Hepatocyte (in vitro differentiated cells): ENCODE measurements at regions not wholly inside any gene's neighbourhood (a gene's known extent, or its start where the extent isn't known, plus 50 kb on each side); places are given as distances from the start of the nearest gene placed in this dataset.

ENCODE experiments used
- CTCF ChIP-seq: fragments of 200-600 bp; sonication (generic); IDR thresholded peaks from 2 replicates; pipeline ENCODE4 v1.5.1; 2016; ENCODE audit warnings: antibody characterized with exemption, mild to moderate bottlenecking; ENCODE audit not compliant: poor library complexity
- EZH2 ChIP-seq: fragments of 200-600 bp; sonication (generic); IDR thresholded peaks from 2 replicates; pipeline ENCODE4 v1.6.1; 2016; ENCODE audit warnings: antibody characterized with exemption, mild to moderate bottlenecking, borderline replicate concordance

- TF ChIP-seq CTCF (no peak), EZH2 (no peak)
Observed at GRCh38 chr7:142539901-142540300, 209.4 kb upstream of the PRSS1 start.
